Neural cell (in vitro differentiated cells): ENCODE measurements at regions not wholly inside any gene's neighbourhood (a gene's known extent, or its start where the extent isn't known, plus 50 kb on each side); places are given as distances from the start of the nearest gene placed in this dataset.

Experiments used
- H2AFZ ChIP-seq: fragments of 200-600, 300-800 bp; sonication (generic), shearing (Covaris generic); 2 replicates; pipeline ENCODE4 v1.6.0; 2014; ENCODE audit warnings: low read depth, mild to moderate bottlenecking, antibody characterized with exemption, low read length, moderate library complexity
- H3F3A ChIP-seq: fragments of 200-600 bp; shearing (Covaris generic); 2 replicates; pipeline ENCODE4 v1.6.1; 2016; ENCODE audit warnings: mild to moderate bottlenecking, moderate library complexity, mixed read lengths, antibody characterized with exemption, low read length; ENCODE audit not compliant: insufficient read depth, poor library complexity, severe bottlenecking
- H3K27ac ChIP-seq: fragments of 200-600, 300-800 bp; sonication (generic), shearing (Covaris generic); 2 replicates; pipeline ENCODE4 v1.5.1; 2014; ENCODE audit warnings: mild to moderate bottlenecking, low read length, moderate library complexity
- H3K27me3 ChIP-seq: fragments of 300-800, 200-600 bp; sonication (generic), shearing (Covaris generic); 2 replicates; pipeline ENCODE4 v1.6.0; 2014; ENCODE audit warnings: mild to moderate bottlenecking, low read depth, low read length, moderate library complexity; ENCODE audit not compliant: insufficient read depth
- H3K36me3 ChIP-seq: fragments of 300-800, 200-600 bp; sonication (generic), shearing (Covaris generic); 2 replicates; pipeline ENCODE4 v1.5.1; 2014; ENCODE audit warnings: mild to moderate bottlenecking, antibody characterized with exemption, low read length, moderate library complexity; ENCODE audit not compliant: insufficient read depth
- H3K4me2 ChIP-seq: fragments of 300-800, 200-600 bp; sonication (generic), shearing (Covaris generic); 2 replicates; pipeline ENCODE4 v1.6.0; 2014; ENCODE audit warnings: mild to moderate bottlenecking, low read length
- H3K4me3 ChIP-seq: fragments of 300-800, 200-600 bp; sonication (generic), shearing (Covaris generic); 2 replicates; pipeline ENCODE4 v1.5.1; 2014; ENCODE audit warnings: mild to moderate bottlenecking, low read length, moderate library complexity
- H3K79me2 ChIP-seq: fragments of 200-600 bp; shearing (Covaris generic); replicated peaks from 2 replicates; pipeline ENCODE4 v1.6.0; 2014; ENCODE audit warnings: mild to moderate bottlenecking, low read length, moderate library complexity; ENCODE audit not compliant: insufficient read depth
- H3K9ac ChIP-seq: fragments of 300-800, 200-600 bp; sonication (generic), shearing (Covaris generic); 2 replicates; pipeline ENCODE4 v1.6.1; 2016; ENCODE audit warnings: mild to moderate bottlenecking, low read length, mixed read lengths
- H3K9me2 ChIP-seq: fragments of 200-600 bp; shearing (Covaris generic); 2 replicates; pipeline ENCODE4 v1.6.1; 2016; ENCODE audit warnings: mild to moderate bottlenecking, low read length, mixed read lengths; ENCODE audit not compliant: insufficient read depth
- H3K9me3 ChIP-seq: fragments of 200-600, 300-800 bp; sonication (generic), shearing (Covaris generic); 2 replicates; pipeline ENCODE4 v1.6.1; 2016; ENCODE audit warnings: mild to moderate bottlenecking, mixed run types, low read length, moderate library complexity, mixed read lengths
- H4K20me1 ChIP-seq: fragments of 200-600 bp; shearing (Covaris generic); 2 replicates; pipeline ENCODE4 v1.6.1; 2016; ENCODE audit warnings: mild to moderate bottlenecking, mixed run types; ENCODE audit not compliant: insufficient read depth
- EP300 ChIP-seq: fragments of 450-650 bp; conservative IDR thresholded peaks from 2 replicates; pipeline ENCODE4 v1.6.1; 2014; ENCODE audit warnings: antibody characterized with exemption, mild to moderate bottlenecking, moderate library complexity; ENCODE audit not compliant: poor library complexity, severe bottlenecking
- EZH2 ChIP-seq: fragments of 200-600, 300-800 bp; shearing (Covaris generic), sonication (generic); IDR thresholded peaks from 2 replicates; pipeline ENCODE4 v1.6.1; 2014; ENCODE audit warnings: antibody characterized with exemption, low read length, borderline replicate concordance, mild to moderate bottlenecking; ENCODE audit not compliant: insufficient read depth, poor library complexity, severe bottlenecking
- MXI1 ChIP-seq: fragments of 450-650 bp; conservative IDR thresholded peaks from 2 replicates; pipeline ENCODE4 v1.6.1; 2014; ENCODE audit warnings: antibody characterized with exemption, mild to moderate bottlenecking; ENCODE audit not compliant: poor library complexity, severe bottlenecking
- POLR2AphosphoS5 ChIP-seq: IDR thresholded peaks from 2 replicates; pipeline ENCODE4 v1.6.1; 2012
- RAD21 ChIP-seq: fragments of 450-650 bp; conservative IDR thresholded peaks from 2 replicates; pipeline ENCODE4 v1.6.1; 2014; ENCODE audit warnings: antibody characterized with exemption, mild to moderate bottlenecking, moderate library complexity
- REST ChIP-seq: IDR thresholded peaks from 2 replicates; pipeline ENCODE4 v1.6.1; 2012; ENCODE audit warnings: borderline replicate concordance
- SMC3 ChIP-seq: fragments of 450-650 bp; conservative IDR thresholded peaks from 2 replicates; pipeline ENCODE4 v1.6.1; 2014; ENCODE audit warnings: antibody characterized with exemption, mild to moderate bottlenecking, moderate library complexity; ENCODE audit not compliant: poor library complexity
- TAF1 ChIP-seq: IDR thresholded peaks from 2 replicates; pipeline ENCODE4 v1.6.1; 2012; ENCODE audit warnings: low read depth
- TF ChIP-seq, protein P1 (sequence below): fragments of 450-650 bp; IDR thresholded peaks from 2 replicates; pipeline ENCODE4 v1.5.1; 2014; ENCODE audit warnings: antibody characterized with exemption, mild to moderate bottlenecking, moderate library complexity; ENCODE audit not compliant: poor library complexity, severe bottlenecking

GRCh38 chr13:76826527-76826926 is 59.7 kb downstream of the KCTD12 start:
- Histone ChIP-seq H3K9me2 (no peaks in the 10 kb centered on the region), H3F3A (no peaks in the 10 kb centered on the region), H4K20me1 (no peaks in the 10 kb centered on the region), H3K9me3 (no peaks in the 10 kb centered on the region), H3K27me3 (no peaks in the 10 kb centered on the region), H3K36me3 (no peaks in the 10 kb centered on the region), H3K27ac (no peak overlapping the region), H3K4me3 (no peak overlapping the region), H3K9ac (no peak overlapping the region), H3K79me2 (no peaks in the 10 kb centered on the region), H2AFZ (no peak overlapping the region), H3K4me2 (no peak overlapping the region)
- TF ChIP-seq TAF1 = no peak
- TF ChIP-seq MXI1 = no peak
- TF ChIP-seq SMC3 = no peak
- TF ChIP-seq REST = no peak
- no peak for TF ChIP-seq POLR2AphosphoS5
- TF ChIP-seq EZH2 = no peak
- TF ChIP-seq, protein P1, sequence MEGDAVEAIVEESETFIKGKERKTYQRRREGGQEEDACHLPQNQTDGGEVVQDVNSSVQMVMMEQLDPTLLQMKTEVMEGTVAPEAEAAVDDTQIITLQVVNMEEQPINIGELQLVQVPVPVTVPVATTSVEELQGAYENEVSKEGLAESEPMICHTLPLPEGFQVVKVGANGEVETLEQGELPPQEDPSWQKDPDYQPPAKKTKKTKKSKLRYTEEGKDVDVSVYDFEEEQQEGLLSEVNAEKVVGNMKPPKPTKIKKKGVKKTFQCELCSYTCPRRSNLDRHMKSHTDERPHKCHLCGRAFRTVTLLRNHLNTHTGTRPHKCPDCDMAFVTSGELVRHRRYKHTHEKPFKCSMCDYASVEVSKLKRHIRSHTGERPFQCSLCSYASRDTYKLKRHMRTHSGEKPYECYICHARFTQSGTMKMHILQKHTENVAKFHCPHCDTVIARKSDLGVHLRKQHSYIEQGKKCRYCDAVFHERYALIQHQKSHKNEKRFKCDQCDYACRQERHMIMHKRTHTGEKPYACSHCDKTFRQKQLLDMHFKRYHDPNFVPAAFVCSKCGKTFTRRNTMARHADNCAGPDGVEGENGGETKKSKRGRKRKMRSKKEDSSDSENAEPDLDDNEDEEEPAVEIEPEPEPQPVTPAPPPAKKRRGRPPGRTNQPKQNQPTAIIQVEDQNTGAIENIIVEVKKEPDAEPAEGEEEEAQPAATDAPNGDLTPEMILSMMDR = no peak
- TF ChIP-seq RAD21 = no peak
- no peak for TF ChIP-seq EP300

GRCh38 chr13:76825430-76825829 is 60.8 kb downstream of the KCTD12 start:
- no peaks in the 10 kb centered on the region for H3K9me2 ChIP-seq
- H3F3A ChIP-seq = no peaks in the 10 kb centered on the region
- no peak overlapping the region for H3K9ac ChIP-seq
- H3K4me2 ChIP-seq = no peak overlapping the region
- no peaks in the 10 kb centered on the region for H3K36me3 ChIP-seq
- H3K9me3 ChIP-seq = no peaks in the 10 kb centered on the region
- no peaks in the 10 kb centered on the region for H3K79me2 ChIP-seq
- H4K20me1 ChIP-seq = no peaks in the 10 kb centered on the region
- H3K27ac ChIP-seq = no peak overlapping the region
- no peaks in the 10 kb centered on the region for H3K27me3 ChIP-seq
- TF ChIP-seq RAD21 (no peak), EP300 (no peak), REST (no peak), SMC3 (no peak), POLR2AphosphoS5 (no peak), TAF1 (no peak), MXI1 (no peak), EZH2 (no peak)
- TF ChIP-seq, protein P1 = no peak
- H2AFZ ChIP-seq = no peak overlapping the region
- no peak overlapping the region for H3K4me3 ChIP-seq
